ENCODE measurements at regions not wholly inside any gene's neighbourhood (a gene's known extent, or its start where the extent isn't known, plus 50 kb on each side); places are given as distances from the start of the nearest gene placed in this dataset.

- no peak for DNase-seq
Observed at GRCh38 chr2:238562446-238562845, 135.7 kb downstream of the ASB1 start.

GRCh38 chr2:238563551-238563950 lies 136.8 kb downstream of the ASB1 start:
- no peak for DNase-seq

- no peak for DNase-seq
Observed at GRCh38 chr2:238564286-238564920, 137.7 kb downstream of the ASB1 start.

- DNase-seq, result no peak
Observed at GRCh38 chr2:238565031-238565430, 138.3 kb downstream of the ASB1 start.

GRCh38 chr2:238566001-238566645 lies 139.4 kb downstream of the ASB1 start:
- DNase-seq, result no peak

- no peak for DNase-seq
Observed at GRCh38 chr2:238567067-238567855, 140.5 kb downstream of the ASB1 start.

- DNase-seq, result no peak
Observed at GRCh38 chr2:238567996-238568395, 141.3 kb downstream of the ASB1 start.

GRCh38 chr2:238568455-238569440 lies 142.0 kb downstream of the ASB1 start:
- no peak for DNase-seq

GRCh38 chr2:238569507-238570195 lies 142.9 kb downstream of the ASB1 start:
- DNase-seq, result no peak

- DNase-seq, result no peak
Observed at GRCh38 chr2:238570391-238570790, 143.7 kb downstream of the ASB1 start.

- no peak for DNase-seq
Observed at GRCh38 chr2:238570926-238571325, 144.2 kb downstream of the ASB1 start.

- no peak for DNase-seq
Observed at GRCh38 chr2:238571661-238572372, 145.1 kb downstream of the ASB1 start.

GRCh38 chr2:238573065-238573778 lies 146.5 kb downstream of the ASB1 start:
- DNase-seq, result no peak

- no peak for DNase-seq
Observed at GRCh38 chr2:238573916-238574315, 147.2 kb downstream of the ASB1 start.

GRCh38 chr2:238574490-238575271 lies 148.0 kb downstream of the ASB1 start:
- DNase-seq, result no peak

- no peak for DNase-seq
Observed at GRCh38 chr2:238576674-238577073, 149.9 kb downstream of the ASB1 start.

- DNase-seq, result no peak
Observed at GRCh38 chr2:238578256-238578655, 151.5 kb downstream of the ASB1 start.

GRCh38 chr2:238580486-238580885 lies 153.8 kb downstream of the ASB1 start:
- DNase-seq, result no peak

- no peak for DNase-seq
Observed at GRCh38 chr2:238581126-238581525, 154.4 kb downstream of the ASB1 start.

- no peak for DNase-seq
Observed at GRCh38 chr2:238582159-238582558, 155.4 kb downstream of the ASB1 start.
